GM18867 (cell line): ENCODE measurements at regions not wholly inside any gene's neighbourhood (a gene's known extent, or its start where the extent isn't known, plus 50 kb on each side); places are given as distances from the start of the nearest gene placed in this dataset.
"Not testable (repeated sequence)": the region's sequence is repeated elsewhere in the genome, so short reads cannot be mapped to it uniquely, and the experiment has no call there.

Experiments
- ATAC-seq: cut with Tn5 transposase; IDR thresholded peaks from one replicate; pipeline ENCODE4 v1.9.1; 2021; ENCODE audit warnings: mild to moderate bottlenecking, moderate library complexity; ENCODE audit not compliant: unreplicated experiment

- no peak for ATAC-seq
Measured at GRCh38 chr18:10114717-10115463, 201.1 kb downstream of the VAPA start.

- no peak for ATAC-seq
Measured at GRCh38 chr18:10116574-10116973, 202.8 kb downstream of the VAPA start.

GRCh38 chr18:10119528-10119927 is 205.7 kb downstream of the VAPA start:
- ATAC-seq, result no peak

GRCh38 chr18:10119991-10120390 is 206.2 kb downstream of the VAPA start:
- ATAC-seq, result no peak

DNA sequence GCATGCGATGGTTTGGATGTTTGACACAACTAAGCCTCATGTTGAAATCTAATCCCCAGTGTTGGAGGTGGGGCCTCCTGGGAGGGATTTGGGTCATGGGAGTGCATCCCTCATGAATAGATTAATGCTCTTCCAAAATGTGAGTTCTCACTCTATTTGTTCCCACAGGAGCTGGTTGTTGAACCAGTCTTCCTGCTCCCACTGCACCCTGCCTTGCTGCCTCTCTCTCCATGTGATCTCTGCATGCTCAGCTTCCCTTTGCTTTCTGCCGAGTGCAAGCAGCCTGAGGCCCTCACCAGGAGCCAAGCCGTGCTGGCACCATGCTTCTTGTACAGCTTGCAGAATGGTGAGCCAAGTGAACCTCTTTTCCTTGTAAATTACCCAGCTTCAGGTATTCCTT is 206.8 kb downstream of the VAPA start:
- no peak for ATAC-seq

DNA sequence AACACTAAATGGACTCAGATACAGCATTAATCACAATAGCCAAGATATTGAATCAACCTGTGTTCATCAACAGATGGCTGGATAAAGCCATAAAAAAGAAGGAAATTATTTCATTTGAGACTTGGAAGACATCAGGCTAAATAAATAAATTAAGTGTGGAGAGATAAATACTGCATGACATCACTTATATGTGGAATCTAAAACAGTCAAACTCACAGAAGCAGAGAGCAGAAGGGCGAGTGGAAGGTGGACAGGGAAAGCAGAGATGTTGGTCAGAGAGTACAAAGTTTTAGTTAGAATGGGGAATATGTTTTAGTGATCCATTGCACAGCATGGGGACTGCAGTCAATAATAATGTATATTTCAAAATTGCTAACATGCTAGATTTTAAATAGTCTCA is 207.2 kb downstream of the VAPA start:
- no peak for ATAC-seq

DNA sequence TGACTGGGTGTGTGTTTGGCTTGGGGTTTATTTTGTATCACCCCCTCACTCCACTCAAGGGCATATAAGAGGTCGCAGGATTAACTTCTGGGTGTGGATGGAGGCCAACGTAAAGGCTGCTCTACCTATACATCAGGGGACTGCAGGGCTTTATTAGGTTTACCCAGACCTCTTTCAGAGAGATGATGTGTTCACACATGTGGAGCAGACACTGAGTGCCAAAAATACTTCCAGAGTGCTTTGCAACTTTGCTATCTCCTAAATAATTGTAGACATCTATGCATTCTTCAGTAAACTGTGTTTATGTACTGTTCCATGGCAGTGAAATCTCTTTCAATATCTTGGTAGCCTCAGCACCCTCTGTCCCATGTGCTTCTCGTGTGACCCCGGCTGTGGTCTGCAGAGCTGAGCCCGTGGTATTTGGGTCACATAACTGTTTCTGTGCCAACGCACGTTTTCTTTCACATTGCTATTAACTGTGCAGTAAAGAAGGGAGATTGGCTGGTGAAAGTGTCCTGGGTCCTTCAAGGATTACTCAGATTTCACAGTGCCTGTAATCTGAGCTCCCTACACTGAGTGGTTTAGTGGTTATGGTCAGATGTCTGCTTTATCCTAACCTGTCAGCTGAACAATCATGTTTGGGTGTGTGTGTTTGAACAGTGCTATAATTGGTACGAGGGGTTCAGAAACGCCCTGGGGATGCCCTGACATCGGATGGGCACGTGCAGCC is 208.1 kb downstream of the VAPA start:
- ATAC-seq, result no peak

GRCh38 chr18:10122988-10123950 is 209.5 kb downstream of the VAPA start:
- no peak for ATAC-seq

DNA sequence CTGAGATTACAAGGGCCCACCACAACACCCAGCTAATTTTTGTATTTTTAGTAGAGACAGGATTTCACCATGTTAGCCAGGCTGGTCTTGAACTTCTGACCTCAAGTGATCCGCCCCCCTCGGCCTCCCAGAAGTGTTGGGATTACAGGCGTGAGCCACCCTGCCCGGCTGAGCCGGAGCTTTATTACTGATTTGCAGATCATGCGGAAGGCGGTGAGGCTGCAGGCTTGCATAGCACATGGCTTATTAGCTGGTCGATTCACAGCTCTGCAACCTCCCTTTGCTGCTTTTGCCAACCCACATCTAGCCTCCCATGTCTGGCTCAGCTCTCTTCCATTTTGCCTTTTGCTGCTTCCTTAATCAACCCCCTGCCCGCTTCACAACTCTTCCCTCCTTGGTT is 210.3 kb downstream of the VAPA start:
- no peak for ATAC-seq

- ATAC-seq, result no peak
Measured at GRCh38 chr18:10124557-10124956, 210.7 kb downstream of the VAPA start.

DNA sequence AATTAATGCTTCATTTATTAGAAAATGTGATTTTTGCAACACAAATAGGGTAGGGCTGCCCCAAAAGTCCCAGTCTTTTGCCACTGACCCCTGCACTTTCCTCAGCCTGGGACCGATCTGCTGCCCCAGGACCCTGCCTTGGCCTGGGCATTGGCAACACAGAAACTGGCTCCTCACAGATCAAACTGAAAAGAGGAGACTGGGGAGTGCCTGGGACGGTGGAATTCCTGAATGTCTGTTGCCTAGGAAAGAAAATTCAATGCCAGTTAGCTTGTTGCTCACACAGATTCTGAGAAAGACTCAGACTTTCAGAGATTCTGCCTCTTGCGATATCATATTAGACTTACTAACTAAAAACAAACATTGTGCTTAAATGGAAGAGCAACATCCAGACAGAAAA is 211.2 kb downstream of the VAPA start:
- no peak for ATAC-seq

DNA sequence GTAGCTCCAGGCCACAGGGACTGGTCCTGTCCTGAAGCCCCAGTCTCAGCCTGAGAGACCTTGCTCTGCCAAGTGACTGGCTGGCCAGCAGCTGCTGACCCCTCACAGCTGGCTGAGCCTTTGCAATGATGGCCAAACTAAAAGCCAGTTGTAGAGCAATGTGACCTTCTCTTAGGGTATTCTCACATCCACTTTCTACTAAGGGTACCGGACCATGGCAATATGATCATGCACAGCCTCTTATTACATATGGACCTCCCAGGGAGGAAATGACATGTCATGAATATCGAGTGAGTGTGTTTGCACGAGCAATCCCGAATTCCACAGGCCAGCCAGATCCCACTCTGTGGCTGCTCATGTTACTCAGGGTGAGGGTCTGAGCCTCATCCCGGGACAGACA is 213.9 kb downstream of the VAPA start:
- ATAC-seq, result no peak

DNA sequence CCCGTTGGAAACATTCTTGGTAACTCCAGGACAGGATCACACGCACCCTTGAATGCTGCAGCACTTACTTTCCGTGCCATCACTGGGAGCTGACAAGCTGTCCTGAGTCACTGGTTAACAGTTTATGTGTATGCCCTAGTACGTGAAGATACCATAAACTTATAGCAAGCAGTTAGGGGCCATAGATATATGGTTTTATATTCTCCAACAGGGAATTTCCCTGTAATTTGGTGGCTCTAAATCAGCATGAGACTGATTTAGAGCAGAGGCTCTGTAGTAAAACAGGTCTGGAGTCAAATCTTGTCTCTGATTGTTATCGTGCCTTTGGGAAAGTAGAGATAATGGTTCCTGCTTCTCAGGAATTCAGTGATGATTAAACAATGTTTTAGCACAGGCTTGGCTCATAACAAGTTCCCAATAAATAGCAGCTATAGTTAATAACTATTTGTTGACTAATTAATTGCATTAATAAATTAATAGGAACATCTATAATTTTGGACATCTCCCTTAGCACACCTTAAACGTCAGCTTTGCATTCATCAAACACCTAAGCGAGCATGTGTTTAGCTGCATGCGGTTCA is 215.2 kb downstream of the VAPA start:
- ATAC-seq, result no peak

DNA sequence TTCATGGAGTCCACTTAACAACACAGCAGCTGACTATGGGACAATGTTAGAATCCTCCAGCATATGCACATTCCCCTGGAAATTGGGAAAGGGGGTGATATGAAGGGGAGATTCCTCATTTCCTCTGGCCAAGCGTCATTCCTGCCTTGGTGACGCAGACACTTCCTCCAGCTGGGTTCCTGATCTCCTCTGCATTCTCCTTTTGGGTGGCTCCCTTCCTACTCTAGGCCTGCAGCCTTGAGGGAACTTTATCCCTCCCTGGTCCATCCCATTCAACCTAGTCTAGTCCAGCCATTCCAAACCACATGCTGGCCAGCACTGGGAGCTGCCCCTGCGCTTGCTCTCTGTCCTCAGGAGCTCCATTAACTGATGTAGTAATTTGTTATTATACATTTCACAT is 216.8 kb downstream of the VAPA start:
- ATAC-seq, result no peak

- no peak for ATAC-seq
Measured at GRCh38 chr18:10131081-10131459, 217.3 kb downstream of the VAPA start.

DNA sequence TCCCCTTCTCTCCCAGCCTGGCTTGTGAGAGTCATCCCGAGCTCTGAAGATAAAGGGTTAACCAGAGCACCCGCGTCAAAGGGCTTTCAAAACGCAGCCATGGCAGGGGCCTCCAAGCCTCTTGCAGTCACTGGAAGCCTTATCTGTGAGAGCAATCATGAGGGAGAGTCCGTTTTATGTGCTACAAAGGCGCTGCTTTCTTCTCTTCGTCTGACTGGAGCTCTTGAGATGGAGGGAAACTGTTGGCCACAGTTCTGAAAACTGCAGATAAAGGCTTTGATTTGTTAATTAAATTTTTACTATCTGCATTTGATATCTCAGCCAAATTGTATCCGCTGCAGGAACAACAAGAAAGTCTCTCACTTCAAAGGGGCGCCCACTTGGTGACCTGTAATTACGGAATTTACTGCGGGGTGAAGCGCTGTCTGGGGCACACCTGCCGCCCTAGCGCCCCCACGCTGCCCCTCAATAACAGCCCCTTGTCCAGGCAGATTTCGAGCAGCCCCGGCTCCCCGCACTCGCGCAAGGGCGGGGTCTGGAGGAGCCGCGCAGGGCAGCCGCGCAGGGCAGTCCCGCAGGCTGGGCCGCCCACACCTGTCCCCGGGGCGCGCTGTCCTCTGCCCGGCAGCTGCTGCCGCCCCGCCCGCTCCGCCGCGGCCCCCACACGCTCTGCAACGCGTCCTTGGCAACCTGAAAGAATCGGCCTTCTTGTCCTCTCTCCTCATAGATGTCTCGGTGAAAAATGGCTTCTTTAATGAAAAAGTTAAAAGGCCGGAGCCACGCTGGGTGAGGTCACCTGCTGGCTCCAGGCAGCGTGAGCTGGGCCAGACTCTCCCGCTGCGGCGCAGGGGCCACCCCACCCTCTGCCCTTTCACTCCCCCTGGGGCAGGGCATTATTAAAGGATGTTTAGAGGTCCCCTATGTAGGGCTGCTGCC is 217.9 kb downstream of the VAPA start:
- ATAC-seq, result no peak

DNA sequence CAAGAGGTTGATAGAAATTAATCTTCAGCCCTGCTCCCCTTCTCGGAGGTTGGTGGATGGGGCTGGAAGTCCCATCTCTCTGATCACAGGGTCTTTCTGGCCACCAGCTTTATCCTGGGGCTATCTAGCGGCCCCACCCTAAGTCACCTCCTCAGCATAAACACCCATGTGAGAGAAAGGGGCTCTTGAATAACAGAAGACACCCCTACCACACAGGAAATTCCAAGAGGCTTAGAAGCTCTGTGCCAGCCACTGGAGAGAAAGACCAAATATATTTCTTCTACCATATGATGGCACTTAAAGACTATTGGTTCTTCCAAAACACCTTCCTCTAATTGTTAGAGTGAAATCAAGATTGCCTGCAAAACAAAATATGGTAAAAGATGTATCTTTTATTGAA is 219.7 kb downstream of the VAPA start:
- no peak for ATAC-seq

- ATAC-seq, result no peak
Measured at GRCh38 chr18:10134204-10134603, 220.4 kb downstream of the VAPA start.

DNA sequence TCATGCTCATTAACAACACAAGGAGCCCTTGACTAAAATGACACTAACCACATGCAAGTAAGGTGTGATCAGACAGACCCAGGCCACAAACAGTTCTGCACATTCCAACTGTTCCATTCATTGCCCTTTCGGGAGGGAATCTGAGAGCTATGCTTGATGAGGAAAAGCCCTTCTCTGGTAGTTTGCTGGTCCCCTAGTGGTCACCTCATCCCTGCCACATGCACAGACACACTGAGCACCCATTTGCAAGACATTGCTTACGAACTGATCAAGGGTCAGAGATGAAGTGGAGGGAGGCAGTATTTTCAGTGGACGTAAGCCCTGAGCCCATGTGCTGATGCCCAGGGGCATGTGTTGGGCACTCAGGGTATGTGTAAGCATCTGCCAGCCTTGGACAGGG is 220.9 kb downstream of the VAPA start:
- not testable (repeated sequence) for ATAC-seq

DNA sequence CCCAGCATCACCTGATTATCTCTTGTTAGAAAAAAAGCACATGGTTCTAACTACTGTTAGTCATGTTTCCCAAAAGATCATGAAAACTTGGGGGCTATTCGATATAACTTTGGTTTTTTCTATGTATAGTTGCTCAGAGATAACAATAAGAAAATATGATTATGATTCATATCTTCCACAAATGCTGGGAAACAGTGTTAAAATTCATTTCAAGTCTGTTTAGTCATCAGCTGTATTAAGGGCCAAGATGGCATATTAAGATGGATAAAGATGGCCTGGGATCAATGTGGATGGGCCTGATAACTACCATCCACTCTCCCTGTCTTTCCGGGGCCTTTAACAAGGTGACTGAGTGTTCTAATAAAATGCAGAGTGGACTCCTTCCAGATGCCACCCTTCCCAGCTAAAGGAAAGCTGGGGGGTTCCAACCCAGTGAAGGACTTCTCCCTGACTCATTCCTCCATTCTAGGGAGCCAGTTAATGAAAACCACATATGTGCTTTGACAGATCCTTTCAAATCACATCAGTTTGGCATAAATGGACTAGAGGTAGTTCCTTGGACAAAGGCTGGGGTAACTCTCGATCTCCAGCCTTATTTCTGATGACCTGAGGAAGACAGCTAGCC is 221.6 kb downstream of the VAPA start:
- ATAC-seq, result no peak
